HG02610 (cell line): ENCODE measurements at regions not wholly inside any gene's neighbourhood (a gene's known extent, or its start where the extent isn't known, plus 50 kb on each side); places are given as distances from the start of the nearest gene placed in this dataset.

Experiments
- ATAC-seq: cut with Tn5 transposase; IDR thresholded peaks from one replicate; pipeline ENCODE4 v1.9.1; 2021; ENCODE audit warnings: mild to moderate bottlenecking, moderate library complexity; ENCODE audit not compliant: unreplicated experiment

DNA sequence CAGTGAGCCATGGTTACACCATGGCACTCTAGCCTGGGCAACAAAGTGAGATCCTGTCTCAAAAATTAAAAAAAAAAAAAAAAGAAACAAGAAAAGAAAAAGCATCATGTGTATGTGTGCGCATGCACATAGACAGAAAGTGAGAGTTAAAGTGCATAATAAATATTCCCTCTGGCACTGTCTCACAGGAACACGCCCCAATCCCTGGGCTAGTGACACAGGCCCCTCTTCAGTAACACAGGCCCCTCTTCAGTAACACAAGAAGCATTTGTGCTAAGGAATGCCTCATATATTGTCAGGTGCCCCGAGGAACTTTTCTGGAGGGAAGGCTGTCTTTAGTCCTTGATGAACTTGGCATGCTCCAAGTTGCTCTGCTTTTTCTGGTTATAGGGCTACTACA is 57.5 kb downstream of the RPL27A start:
- ATAC-seq = no peak

DNA sequence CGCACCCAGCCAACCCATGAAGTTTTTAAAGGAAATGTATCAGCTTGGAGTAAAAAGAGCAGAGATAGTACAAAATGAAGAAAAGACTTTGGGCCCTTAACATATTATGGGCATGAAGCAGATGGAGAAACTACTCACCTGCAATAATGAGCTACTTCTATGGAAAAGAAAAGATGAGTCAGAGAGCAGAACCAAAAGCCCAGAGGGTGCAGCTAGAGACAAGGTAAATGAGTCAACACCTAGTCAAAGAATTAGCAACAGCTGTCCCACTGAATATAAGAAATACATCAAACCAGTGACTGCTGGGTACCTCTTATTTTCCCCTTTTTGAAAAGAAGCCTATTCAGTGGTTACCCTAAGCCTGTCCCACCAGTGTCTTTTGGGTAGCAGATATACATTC is 61.8 kb downstream of the RPL27A start:
- no peak for ATAC-seq

DNA sequence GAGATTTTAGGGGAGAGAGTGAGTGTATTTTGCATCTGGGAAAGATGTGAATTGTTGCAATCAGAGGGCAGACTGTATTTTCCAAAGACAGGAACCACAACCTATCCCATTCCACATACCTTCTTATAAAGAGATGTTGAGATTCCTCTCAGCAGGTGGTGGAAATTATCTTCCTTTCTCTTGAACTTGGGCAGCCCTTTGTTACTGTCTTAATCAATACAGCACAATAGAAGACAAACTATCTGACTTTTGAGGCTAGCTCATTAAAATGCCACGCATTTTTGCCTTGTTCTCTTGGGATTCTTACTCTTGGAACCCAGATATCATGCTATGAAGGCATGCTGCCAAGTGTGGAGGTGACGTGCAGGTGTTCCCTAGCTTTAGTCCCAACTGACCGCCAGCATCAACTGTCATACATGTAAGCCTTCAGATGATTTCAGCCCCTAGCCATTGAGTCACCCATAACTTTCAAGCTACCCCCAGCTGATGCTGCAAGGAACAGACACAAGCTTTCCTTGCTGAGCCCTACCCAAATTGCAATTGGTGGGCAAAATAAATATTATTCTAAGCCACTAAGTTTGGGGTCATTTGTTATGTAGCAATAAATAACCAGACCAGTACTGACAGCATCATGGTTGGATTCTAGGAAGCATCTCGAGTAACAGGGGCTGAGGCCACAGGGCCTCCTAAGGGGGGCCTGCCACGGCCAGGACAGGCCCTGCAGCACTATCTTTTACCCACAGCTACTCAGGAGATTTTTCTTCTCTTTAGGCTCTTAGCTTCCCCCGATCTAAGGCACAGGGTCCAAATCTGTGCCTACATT is 63.0 kb downstream of the RPL27A start:
- ATAC-seq = no peak

DNA sequence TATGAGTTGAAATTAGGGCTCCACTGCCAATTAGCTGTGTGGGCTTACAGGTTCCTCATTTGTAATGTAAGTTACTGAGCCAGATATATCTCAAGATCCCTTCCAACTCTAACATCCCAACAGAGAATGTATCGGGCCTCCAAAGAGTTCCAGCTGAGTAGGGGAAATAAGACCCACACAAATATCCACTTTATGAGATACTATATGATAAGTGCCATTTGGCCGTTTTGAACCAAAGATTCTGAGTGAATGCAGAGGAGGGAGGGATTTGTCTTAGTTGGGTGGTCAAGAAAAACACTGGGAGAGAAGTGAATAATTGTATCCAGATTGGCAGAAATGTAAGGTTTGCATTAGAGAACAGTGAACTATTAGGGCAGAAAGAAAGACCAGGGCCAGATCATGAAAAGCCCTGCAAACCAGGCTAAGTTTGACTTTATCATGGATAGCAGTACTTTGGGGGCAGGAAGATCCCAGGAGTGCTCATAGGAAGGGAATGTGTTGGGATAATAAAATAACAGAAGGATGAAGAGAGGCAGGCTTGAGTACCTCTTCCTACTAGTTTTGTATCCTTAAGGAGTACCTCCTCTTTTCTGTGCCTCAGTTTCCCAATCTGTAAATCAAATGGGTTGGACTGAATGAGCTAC is 63.9 kb downstream of the RPL27A start:
- no peak for ATAC-seq

DNA sequence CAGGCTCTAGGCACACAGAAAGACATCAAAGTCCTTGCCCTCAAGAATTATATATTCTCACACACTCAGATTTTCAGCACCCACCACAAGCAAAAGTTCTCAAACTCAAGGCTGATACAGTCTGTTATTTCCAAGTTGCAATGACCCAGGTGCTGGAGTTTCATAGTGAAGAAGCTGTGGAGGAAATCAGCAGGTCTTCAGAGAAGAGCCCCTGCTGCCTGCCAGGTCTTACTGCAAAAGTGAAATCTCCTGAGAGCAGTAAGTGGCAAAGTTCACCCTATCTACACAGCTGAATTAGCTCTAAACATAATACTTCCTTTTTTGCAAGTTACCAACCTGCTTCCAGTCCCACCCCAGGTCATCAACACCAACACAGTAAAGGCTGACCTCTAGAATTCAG is 64.6 kb downstream of the RPL27A start:
- no peak for ATAC-seq

DNA sequence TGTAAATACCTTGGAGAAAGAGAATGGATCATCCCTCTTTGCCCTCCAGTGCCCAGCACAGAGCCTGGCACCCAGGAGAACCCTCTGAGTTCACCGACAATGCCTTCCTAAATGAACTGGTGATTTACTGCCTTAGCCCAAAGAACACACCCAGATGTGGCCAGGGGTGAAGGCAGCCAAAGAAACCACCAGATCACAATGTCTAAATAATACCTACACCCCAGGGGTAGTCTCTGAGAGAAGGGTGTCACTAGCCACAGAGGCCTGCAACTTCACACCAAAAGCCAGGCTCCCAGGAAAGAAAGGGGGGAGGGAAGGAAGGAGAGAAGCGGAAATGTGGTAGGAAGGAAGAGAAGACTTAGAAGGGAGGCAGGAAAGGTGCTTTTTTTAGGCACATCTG is 65.7 kb downstream of the RPL27A start:
- ATAC-seq = no peak

DNA sequence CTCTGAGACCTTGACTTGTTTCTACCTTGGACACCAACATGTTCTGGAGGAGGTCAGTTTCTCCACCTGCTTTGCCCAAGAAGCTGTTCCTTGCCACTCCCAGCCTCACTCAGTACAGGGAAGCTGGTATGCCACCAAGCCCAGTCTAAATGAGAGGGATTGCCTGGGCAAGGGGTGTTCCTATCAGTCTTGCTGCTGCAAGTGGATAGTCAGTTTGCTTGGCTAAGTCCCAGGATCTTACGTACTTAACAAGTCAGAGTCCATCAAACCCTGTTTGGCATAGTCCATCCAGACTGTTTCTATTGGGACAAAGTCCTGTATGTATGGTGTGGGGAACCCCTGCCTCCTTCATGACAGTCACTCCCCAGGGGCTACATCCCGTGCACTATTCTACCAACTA is 66.6 kb downstream of the RPL27A start:
- ATAC-seq = no peak

DNA sequence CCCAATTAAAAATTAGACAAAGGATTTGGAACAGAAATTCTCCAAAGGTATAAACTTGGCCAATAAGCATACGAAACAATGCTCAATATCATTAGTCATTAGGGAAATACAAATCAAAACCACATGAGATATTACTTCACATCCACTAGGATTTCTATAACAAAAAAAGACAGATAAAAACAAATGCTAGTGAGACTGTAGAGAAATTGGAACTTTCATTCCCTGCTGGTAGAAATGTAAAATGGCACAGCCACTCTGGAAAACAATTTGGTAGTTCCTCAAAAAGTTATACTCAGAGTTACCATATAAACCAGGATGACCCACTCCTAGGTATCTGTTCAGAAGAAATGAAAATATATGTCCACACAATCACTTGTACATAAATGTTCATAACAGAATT is 71.6 kb downstream of the RPL27A start:
- ATAC-seq = no peak

DNA sequence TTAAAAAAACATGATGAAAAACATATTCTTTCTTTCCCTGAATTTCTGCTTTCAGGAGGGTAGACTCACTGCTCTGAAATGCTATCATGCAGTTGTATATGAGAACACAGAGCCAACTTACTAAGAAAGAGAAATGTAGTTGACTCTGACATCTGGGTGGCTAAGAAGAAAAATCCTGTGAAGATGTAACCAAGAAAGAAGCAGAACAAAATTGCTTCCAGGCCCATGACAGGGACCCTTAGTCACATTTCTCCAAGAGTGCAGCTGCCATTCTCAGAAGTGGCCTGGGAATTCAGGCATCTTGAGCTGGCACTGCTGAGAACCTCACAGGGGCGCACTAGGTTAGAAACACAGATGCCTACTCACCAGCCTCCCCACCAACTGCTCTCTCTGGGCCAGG is 73.6 kb downstream of the RPL27A start:
- no peak for ATAC-seq

DNA sequence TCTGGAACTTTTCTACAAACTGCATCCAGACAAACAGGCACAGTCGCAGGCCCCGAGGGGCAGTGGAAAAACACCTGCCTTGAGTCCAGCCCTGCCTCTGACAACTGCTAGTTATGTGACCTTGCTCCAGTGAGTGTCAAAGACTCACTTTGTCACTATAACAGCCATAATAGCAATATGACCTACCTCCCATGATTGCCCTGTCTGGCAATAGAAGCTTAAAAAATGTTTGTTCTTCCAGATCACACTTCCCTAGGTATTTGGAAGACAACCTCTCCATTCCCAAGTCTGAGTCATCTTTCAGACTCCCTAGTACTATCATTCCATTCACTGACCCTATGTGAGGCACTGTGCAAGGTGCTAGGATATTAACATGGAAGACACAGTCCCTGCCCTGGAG is 74.5 kb downstream of the RPL27A start:
- ATAC-seq = no peak

DNA sequence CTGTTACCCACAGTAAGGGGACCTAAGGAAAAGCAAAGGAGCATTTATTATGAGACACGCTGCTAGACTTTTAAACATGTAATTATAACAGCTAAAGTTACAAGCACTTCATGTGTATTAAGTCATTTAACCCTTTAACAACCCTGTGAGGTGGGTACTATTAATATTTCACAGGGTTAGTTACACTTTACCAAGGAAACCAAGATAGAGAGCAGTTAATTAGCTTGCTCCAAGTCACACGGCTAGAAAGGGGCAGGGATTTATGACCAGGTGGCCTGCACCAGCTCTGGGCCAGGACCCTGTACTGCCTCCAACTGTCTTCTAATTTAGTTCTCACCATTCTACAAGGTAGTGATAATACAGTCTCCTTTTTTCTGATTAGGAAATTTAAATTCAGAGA is 74.9 kb downstream of the RPL27A start:
- ATAC-seq = no peak

DNA sequence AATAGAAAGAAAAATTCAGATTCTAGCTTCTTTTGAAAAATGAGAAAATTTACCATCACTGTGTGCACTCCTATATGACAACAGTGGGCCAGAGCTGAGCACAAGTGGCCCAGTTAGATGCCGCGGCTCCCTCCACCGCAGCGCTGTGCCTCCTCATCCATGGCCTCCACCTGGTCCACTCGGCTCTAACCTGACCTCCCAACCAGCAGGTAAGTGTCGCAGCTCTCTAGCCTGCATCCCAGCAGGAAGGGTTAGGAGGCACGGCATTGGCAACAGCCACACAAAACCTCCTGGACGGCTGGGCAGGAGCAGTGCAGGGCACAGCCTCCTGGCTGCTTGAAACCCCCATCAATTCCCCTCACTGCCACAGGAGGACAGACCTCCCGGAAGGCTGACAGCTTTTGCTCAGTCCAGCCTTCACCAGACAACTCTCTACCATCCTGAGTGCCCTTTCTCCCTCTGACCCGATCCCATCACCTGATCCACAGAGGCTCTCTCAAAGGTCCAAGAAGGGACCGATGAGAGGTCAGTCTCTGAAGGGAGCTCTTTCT is 76.1 kb downstream of the RPL27A start:
- no peak for ATAC-seq

DNA sequence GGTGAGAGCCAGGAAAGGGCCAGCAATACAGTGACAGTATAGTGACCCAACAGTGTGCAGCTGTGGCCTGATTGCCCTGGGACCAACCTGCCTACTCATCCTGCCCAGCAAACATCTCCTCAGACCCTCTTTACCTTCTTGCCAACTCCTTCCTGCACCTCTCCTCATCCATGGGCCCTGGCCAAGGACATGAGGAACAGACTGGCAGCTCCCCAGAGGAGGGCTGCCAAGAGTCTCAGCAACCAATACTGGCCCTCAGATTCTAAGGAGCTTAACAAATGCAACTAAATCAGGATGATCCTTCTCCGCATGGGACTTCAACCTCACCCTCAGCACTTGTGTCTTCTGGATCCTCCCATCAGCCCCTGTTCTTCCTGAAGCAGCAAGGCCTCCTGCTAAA is 77.0 kb downstream of the RPL27A start:
- no peak for ATAC-seq

DNA sequence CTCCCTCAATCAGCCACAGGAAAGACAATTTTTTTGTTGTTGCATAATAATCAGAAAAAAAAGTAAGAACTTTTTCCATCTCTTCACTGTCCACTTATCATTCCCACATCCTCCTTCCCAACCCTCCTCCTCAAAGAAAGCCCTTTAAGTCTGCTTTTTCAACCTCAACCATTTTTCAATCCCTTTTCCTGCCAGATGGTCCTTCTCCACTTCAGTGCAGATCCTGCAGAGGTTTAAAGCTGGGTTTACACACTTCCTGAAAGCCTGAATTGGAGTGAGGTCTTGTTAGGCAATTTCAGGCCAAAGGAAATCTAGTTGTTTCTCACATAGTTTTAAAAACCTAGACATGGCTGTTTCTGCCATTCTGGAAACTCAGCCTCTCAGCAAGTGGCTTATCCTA is 78.3 kb downstream of the RPL27A start:
- ATAC-seq = no peak

DNA sequence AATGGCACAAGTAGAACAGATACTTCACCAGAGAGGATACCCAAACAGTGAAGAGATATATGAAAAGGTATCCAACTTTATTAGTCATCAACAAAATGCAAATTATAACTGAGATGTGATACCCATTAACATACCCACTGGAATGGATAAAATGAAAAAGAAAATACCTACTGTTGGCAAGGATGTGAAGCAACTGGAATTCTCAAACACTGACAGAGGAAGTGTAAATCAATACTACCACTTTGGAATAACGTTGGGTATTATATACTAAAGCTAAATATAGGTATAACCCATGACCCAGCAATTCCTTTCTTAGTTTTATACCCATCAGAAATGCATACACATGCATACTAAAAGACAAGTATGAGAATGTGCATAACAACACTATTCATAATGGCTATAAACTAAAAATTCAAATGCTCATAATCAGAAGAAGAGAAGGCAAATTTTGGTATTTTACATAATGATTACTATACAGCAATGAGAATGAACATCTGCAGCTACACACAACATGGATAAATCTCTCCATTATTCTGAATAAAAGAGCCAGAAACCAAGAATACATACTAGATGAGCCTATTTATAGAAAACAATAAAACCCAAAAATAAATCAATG is 80.6 kb downstream of the RPL27A start:
- no peak for ATAC-seq

DNA sequence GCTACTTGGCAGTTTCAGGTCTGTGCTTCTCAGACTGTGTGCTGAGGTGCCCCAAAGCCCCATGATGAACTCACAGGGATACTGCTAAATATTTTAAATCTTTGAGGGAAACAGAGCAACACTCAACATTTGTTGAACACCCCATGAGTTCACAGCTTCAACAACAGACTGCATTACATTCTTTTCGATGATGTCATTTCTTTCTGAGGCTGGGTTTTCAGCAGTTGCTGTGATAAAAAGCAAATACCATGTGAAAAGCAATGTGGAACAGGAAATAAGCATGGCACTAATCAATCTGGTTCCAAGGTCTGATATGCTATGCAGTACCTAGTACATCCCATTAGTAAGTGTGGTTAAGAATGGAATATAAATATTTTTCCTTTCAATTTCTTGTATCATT is 82.7 kb downstream of the RPL27A start:
- no peak for ATAC-seq

DNA sequence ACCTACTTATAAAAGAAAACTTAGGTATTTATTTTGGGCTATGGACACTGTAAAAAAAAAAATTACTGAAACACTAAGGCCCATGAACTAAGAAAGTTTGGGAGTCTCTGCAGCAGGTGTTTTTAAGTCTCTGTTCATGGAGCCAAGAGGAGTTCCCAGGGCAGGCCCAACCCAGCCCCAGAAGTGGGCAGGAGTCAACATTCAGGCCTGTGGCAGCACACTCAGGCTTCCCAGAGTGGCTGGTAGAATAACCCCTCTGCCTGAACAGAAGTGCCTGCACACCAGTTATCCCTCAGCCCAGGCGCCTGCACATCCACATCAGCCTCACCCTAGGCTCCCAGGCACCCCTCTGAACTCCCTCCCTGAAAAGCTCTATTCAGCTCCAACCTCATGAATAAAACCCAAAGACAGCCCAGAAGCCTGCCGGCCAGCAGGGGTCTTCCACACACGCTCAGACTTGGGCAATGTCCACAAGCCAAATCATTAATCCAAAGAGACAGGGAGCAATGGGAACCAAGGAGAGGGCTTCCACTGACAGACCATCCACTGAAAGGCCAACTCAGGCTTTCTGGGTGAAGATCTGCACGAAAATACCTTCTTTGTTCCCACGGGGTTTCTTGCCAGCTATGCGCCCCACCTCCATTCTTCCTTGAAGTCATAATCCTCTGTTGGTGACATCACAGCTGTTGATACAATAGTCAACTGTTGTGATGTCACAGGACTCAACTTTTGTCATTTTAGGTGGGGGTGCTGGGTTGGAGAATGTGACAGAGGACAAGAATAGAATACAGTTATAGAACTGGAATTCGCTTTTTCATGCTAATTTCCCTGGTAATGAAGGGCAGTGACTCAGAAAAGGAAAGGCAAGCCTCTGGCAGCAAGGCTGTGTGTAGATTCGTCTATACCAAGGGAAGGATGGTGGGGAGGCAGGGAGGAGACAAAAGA is 83.7 kb downstream of the RPL27A start:
- no peak for ATAC-seq

DNA sequence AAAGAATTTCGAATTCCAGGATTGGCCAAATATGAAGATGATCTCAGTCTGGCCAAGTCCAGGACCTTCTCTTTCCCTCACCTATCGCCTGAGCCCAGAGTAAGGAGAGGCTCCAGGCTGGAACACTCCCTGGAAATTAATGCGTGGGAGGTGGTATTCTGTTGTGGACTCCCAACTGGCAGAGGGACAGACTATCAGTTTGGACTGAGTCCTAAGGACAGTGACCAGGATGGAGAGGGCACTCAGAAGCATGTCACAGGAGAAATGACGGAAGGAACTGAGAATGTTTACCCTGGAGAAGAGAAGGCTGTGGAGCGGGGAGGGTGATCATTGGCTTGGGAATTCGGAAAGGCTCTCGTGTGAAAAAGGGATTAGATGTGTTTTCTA is 84.4 kb downstream of the RPL27A start:
- no peak for ATAC-seq

DNA sequence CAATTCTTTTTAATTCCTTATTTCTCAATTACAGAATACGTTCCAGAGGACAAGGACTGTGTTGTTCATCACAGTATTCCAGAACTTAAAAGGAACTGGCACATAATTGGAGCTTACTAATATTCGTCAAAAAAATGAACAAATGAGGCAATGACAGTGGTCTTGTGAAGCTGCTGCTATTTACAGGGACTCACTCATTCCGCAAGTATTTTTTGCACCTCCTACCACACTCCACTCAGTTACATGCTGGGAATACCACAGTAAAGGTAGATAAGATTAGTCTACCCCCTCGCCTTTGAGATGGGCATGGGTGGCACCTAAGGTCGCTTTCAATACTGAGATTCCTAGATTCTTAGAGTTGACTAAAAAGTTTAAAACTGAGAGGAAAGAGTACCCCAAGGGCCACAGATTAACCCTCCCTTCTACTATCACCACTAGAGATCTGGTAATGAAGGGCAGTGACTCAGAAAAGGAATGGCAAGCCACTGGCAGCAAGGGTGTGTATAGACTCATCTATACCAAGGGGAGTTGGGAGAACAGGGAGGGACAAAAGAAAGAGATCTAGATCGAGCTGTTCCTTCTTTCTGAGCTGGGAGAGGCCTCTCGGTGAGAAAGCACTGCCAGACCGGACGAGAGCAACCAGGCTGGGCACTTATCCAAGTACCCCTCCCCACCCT is 85.0 kb downstream of the RPL27A start:
- ATAC-seq = no peak

DNA sequence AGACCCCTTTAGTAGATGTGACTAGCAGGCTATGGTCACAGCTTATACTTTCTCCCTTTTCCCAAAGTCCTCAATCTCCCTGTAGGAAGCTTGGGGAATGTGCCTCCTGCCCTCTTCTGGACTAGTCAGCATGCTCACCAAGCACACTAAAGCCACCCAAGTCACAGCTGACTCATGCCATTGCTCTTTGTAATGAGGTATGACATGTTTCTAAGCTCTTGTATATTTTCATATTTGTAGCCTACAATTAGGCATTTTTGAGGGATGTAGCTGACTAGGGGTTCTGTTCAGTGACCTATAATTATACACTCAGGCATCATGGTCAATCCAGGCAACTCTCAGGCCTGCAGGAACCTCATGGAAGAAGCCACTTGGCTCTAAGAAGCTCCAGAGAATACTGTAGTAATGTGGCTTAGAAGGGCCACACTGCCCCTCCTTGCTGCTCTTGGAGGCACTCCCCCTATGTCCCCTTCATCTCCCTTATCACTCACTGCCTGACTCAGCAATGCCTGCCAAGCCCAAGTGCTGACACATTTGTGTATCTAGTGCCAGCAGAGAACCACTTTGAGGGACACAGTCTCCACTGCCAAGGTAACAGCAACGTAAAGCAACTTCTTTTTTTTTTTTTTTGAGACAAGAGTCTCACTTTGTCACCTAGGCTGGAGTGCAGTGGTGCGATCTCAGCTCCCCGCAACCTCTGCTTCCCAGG is 86.2 kb downstream of the RPL27A start:
- ATAC-seq = no peak
